ENCODE measurements at regions not wholly inside any gene's neighbourhood (a gene's known extent, or its start where the extent isn't known, plus 50 kb on each side); places are given as distances from the start of the nearest gene placed in this dataset.

- TF ChIP-seq CTCF (IDR thresholded peaks at IDR 0.05), result no peak
- TF ChIP-seq POLR2A (IDR thresholded peaks at IDR 0.05), result no peak
These were observed 263.5 kb downstream of the ENGASE start for GRCh38 chr17:79338152-79338551.

All from breast epithelium (tissue), 3 donors.